Dendritic cell treated with granulocyte-macrophage colony-stimulating factor and Interleukin-4, amounts not matched to agents 40 ng/mL and 50 ng/mL, for 4 days (primary cell): ENCODE measurements at regions not wholly inside any gene's neighbourhood (a gene's known extent, or its start where the extent isn't known, plus 50 kb on each side); places are given as distances from the start of the nearest gene placed in this dataset.
"Not testable (repeated sequence)": the region's sequence is repeated elsewhere in the genome, so short reads cannot be mapped to it uniquely, and the experiment has no call there.

Experiments used
- H3K27ac Mint-ChIP-seq: one replicate; pipeline ENCODE4 v1.8.0; 2022; ENCODE audit warnings: mild to moderate bottlenecking, mixed read lengths
- H3K27me3 Mint-ChIP-seq: one replicate; pipeline ENCODE4 v1.8.0; 2022; ENCODE audit warnings: mild to moderate bottlenecking, mixed read lengths
- H3K36me3 Mint-ChIP-seq: one replicate; pipeline ENCODE4 v1.8.0; 2022; ENCODE audit warnings: low read depth, mixed read lengths
- H3K4me1 Mint-ChIP-seq: one replicate; pipeline ENCODE4 v1.8.0; 2022; ENCODE audit warnings: low read depth, mixed read lengths
- H3K4me3 Mint-ChIP-seq: one replicate; pipeline ENCODE4 v1.8.0; 2022; ENCODE audit warnings: mild to moderate bottlenecking, moderate library complexity, mixed read lengths
- H3K9me3 Mint-ChIP-seq: one replicate; pipeline ENCODE4 v1.8.0; 2022; ENCODE audit warnings: mixed read lengths
- intact Hi-C: fragments of 100-400 bp; cut with micrococcal nuclease; formaldehyde crosslinking; loops from one replicate; pipeline ENCODE4 v1.15.0; 2022

DNA sequence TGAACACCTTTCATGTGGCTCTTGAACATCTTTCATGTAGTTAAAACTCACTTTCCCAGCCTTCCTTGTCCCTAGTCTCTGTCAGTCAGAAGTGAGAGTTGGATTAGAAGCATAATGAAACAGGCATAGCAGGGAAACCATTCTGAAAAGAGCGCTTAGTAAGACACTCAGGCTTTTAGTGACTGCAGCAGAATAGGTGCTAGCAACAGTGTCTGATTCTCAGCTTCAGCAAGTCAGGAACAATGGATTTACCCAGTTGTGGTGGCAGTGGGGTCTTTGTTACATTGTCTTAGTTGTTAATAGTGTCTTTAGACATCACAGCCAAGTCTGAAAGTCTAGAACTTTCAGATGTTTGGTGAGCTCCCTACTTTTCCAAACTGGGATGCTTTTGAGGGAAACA is 177.1 kb upstream of the PCDH7 start:
- Mint-ChIP-seq H3K4me1 (no peaks in the 10 kb centered on the region), H3K4me3 (no peak overlapping the region), H3K36me3 (no peaks in the 10 kb centered on the region), H3K9me3 (peaks cover 9% of the 10 kb centered on the region), H3K27ac (no peak overlapping the region), H3K27me3 (no peaks in the 10 kb centered on the region)
- intact Hi-C loops, result no loop called here

GRCh38 chr4:30553151-30553550 is 167.0 kb upstream of the PCDH7 start:
- no peak overlapping the region for H3K4me3 Mint-ChIP-seq
- H3K36me3 Mint-ChIP-seq, result no peaks in the 10 kb centered on the region
- intact Hi-C loops, result no loop called here
- no peak overlapping the region for H3K27ac Mint-ChIP-seq
- H3K4me1 Mint-ChIP-seq, result no peaks in the 10 kb centered on the region
- peaks cover 15% of the 10 kb centered on the region for H3K9me3 Mint-ChIP-seq
- no peaks in the 10 kb centered on the region for H3K27me3 Mint-ChIP-seq

DNA sequence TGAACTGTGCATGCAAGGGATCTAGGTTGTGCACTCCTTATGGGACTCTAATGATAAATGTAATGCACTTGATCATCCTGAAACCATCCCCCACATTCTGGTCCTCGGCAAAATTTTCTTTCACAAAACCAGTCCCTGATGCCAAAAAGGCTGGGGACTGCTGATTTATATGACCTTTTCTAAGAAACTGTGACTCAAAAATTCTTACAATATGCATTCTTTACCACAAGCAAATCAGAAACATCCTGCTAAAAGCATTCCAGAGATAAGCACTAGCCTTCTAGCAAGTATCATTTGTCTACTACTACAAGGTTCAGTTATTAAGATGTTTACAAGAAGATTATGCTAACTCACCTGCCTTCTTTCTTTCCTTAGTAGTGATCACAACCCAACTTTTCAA is 166.5 kb upstream of the PCDH7 start:
- intact Hi-C loops, result no loop called here
- Mint-ChIP-seq H3K27me3 (no peaks in the 10 kb centered on the region), H3K36me3 (no peaks in the 10 kb centered on the region), H3K4me3 (no peak overlapping the region), H3K9me3 (peaks cover 15% of the 10 kb centered on the region), H3K27ac (no peak overlapping the region), H3K4me1 (no peaks in the 10 kb centered on the region)

- no peak overlapping the region for H3K27ac Mint-ChIP-seq
- intact Hi-C loops, result no loop called here
- H3K36me3 Mint-ChIP-seq, result no peaks in the 10 kb centered on the region
- no peaks in the 10 kb centered on the region for H3K4me1 Mint-ChIP-seq
- no peaks in the 10 kb centered on the region for H3K27me3 Mint-ChIP-seq
- no peak overlapping the region for H3K4me3 Mint-ChIP-seq
- H3K9me3 Mint-ChIP-seq, result peaks cover 27% of the 10 kb centered on the region
These were observed 164.4 kb upstream of the PCDH7 start for GRCh38 chr4:30555775-30556174.

DNA sequence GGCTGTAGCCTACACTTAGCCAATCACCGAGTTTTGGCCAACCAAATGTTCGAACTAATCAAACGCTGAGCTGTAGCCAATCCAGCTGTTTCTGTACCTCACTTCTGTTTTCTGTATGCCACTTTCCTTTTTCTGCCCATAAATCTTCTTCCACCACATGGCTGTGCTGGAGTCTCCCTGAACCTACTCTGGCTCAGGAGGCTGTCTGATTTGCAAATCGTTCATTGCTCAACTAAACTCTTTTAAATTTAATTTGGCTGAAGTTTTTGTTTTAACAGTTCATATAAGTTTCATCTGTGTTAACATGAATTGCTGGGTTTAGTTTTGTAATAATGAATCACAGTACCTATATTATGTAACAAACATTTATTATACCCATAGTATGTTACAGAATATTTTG is 160.7 kb upstream of the PCDH7 start:
- Mint-ChIP-seq H3K27me3 (no peaks in the 10 kb centered on the region), H3K27ac (no peak overlapping the region), H3K4me3 (no peak overlapping the region), H3K36me3 (no peaks in the 10 kb centered on the region), H3K9me3 (peaks cover 39% of the 10 kb centered on the region), H3K4me1 (no peaks in the 10 kb centered on the region)
- intact Hi-C loops, result no loop called here

GRCh38 chr4:30586850-30587249 is 133.3 kb upstream of the PCDH7 start:
- intact Hi-C loops, result no loop called here
- Mint-ChIP-seq H3K36me3 (no peaks in the 10 kb centered on the region), H3K27ac (no peak overlapping the region), H3K9me3 (no peaks in the 10 kb centered on the region), H3K4me1 (no peaks in the 10 kb centered on the region), H3K27me3 (no peaks in the 10 kb centered on the region), H3K4me3 (no peak overlapping the region)

GRCh38 chr4:30589669-30590068 is 130.5 kb upstream of the PCDH7 start:
- H3K4me1 Mint-ChIP-seq, H3K9me3 Mint-ChIP-seq, H3K4me3 Mint-ChIP-seq, intact Hi-C loops, H3K27ac Mint-ChIP-seq, H3K36me3 Mint-ChIP-seq, H3K27me3 Mint-ChIP-seq: not testable (repeated sequence)

GRCh38 chr4:30600246-30601017 is 119.7 kb upstream of the PCDH7 start:
- no peaks in the 10 kb centered on the region for H3K27me3 Mint-ChIP-seq
- no peaks in the 10 kb centered on the region for H3K9me3 Mint-ChIP-seq
- H3K4me1 Mint-ChIP-seq, result no peaks in the 10 kb centered on the region
- intact Hi-C loops, result no loop called here
- no peaks in the 10 kb centered on the region for H3K36me3 Mint-ChIP-seq
- H3K4me3 Mint-ChIP-seq, result no peak overlapping the region
- no peak overlapping the region for H3K27ac Mint-ChIP-seq

DNA sequence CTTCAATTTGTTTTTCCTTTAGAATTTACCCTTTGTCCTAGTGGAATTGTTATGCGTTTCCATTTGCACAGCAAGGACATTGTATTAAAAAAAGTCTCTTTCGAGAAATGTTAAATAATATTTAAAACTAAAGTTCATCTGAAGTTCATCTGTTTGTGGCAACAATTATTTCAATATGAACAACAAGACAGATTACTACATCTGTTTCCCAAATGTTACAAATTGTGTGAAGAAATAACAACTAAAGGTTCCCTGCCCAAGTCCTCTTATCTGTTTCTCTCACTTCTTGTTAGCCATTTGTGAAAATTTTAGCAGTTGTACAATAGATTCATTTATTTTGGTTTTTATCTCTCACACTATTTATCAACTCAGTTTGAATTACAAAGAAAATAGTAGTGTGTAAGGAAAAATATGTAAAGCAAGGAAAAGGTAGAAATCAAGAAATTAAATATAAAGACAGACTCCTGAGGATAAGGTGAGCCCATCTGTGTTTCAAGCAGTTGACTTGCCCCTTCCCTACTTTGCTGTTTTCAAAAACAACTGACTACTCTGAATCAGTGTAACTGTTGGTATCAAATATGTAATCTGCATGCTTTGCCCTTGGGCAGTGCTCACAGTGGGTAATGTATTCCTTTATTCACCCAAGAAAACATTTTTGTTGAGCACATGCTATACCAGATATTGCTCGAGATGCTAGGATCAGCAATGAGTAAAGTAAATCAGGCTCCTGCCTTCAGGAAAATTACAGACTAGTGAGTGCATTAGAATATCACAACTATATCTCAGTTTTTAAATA is 118.9 kb upstream of the PCDH7 start:
- Mint-ChIP-seq H3K4me3 (no peak overlapping the region), H3K9me3 (no peaks in the 10 kb centered on the region), H3K36me3 (no peaks in the 10 kb centered on the region), H3K27me3 (no peaks in the 10 kb centered on the region), H3K27ac (no peak overlapping the region), H3K4me1 (no peaks in the 10 kb centered on the region)
- intact Hi-C loops, result no loop called here

DNA sequence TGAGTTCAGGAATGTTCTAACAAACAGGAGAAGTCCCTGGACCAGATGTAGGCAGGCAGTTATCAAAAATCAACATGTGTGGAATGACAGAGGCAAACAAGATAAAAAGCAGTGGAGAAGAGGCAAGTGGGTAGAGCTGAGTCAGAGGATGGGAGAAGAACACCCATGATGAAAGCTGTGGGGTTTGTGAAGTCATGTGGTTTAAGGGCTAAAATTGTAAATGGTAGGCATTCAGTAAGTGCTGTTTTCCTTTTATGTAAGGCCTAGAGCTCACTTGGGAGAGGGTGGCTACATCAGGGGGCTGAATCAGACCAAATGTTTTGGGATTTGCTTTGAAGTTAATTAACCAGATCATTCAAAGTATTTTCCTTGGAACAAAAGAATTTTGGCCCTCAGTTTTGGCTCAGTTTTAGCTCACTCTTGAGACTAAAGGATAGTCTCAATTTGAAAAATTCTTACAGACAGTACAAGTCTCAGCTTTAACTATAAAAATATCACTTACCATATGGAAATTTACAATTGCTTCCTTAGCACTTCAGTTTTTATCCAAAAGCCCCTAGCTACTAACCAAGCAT is 114.5 kb upstream of the PCDH7 start:
- intact Hi-C loops, result no loop called here
- H3K9me3 Mint-ChIP-seq, result no peaks in the 10 kb centered on the region
- H3K4me1 Mint-ChIP-seq, result no peaks in the 10 kb centered on the region

DNA sequence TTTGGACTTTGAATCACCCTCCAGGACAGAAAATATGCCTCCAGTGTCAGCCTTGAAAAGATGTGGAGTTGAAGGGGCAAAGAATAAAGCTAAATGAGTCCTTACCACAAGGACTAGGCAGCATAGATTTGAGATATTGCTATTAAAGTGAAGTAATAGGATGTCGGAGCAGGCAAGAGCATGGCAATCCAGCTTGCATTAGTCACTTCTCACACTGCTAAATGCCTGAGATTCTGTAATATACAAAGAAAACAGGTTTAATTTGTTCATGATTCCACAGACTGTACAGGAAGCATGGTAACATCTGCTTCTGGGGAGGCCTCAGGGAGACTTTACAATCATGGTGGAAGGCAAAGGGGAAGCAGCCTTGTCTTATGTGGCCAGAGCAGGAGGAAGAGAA is 109.8 kb upstream of the PCDH7 start:
- intact Hi-C loops, result no loop called here
- H3K9me3 Mint-ChIP-seq, result no peaks in the 10 kb centered on the region
- H3K27ac Mint-ChIP-seq, result no peak overlapping the region
- no peaks in the 10 kb centered on the region for H3K27me3 Mint-ChIP-seq
- H3K4me3 Mint-ChIP-seq, result no peak overlapping the region
- H3K4me1 Mint-ChIP-seq, result no peaks in the 10 kb centered on the region
- H3K36me3 Mint-ChIP-seq, result no peaks in the 10 kb centered on the region

More for the DNA sequence above, 114.5 kb upstream of the PCDH7 start:
- H3K27ac Mint-ChIP-seq, result no peak overlapping the region
- no peak overlapping the region for H3K4me3 Mint-ChIP-seq
- no peaks in the 10 kb centered on the region for H3K36me3 Mint-ChIP-seq
- H3K27me3 Mint-ChIP-seq, result no peaks in the 10 kb centered on the region

- H3K4me1 Mint-ChIP-seq, result no peaks in the 10 kb centered on the region
- H3K4me3 Mint-ChIP-seq, result no peak overlapping the region
These were observed 105.4 kb upstream of the PCDH7 start for GRCh38 chr4:30614771-30615170.

GRCh38 chr4:30616942-30617646 is 103.1 kb upstream of the PCDH7 start:
- Mint-ChIP-seq H3K27ac (no peak overlapping the region), H3K4me3 (no peak overlapping the region), H3K4me1 (no peaks in the 10 kb centered on the region), H3K9me3 (no peaks in the 10 kb centered on the region), H3K27me3 (no peaks in the 10 kb centered on the region), H3K36me3 (no peaks in the 10 kb centered on the region)
- intact Hi-C loops, result no loop called here

More at GRCh38 chr4:30614771-30615170, 105.4 kb upstream of the PCDH7 start:
- Mint-ChIP-seq H3K36me3 (no peaks in the 10 kb centered on the region), H3K9me3 (no peaks in the 10 kb centered on the region), H3K27me3 (no peaks in the 10 kb centered on the region), H3K27ac (no peak overlapping the region)
- intact Hi-C loops, result no loop called here

GRCh38 chr4:30617836-30618235 is 102.3 kb upstream of the PCDH7 start:
- Mint-ChIP-seq H3K27ac (no peak overlapping the region), H3K4me1 (no peaks in the 10 kb centered on the region), H3K9me3 (no peaks in the 10 kb centered on the region), H3K4me3 (no peak overlapping the region), H3K27me3 (no peaks in the 10 kb centered on the region), H3K36me3 (no peaks in the 10 kb centered on the region)
- intact Hi-C loops, result no loop called here
